ENCODE measurements at regions not wholly inside any gene's neighbourhood (a gene's known extent, or its start where the extent isn't known, plus 50 kb on each side); places are given as distances from the start of the nearest gene placed in this dataset.
A peak's percentile ranks its signal among the peaks of the same experiment; 100 is the strongest.

DNA sequence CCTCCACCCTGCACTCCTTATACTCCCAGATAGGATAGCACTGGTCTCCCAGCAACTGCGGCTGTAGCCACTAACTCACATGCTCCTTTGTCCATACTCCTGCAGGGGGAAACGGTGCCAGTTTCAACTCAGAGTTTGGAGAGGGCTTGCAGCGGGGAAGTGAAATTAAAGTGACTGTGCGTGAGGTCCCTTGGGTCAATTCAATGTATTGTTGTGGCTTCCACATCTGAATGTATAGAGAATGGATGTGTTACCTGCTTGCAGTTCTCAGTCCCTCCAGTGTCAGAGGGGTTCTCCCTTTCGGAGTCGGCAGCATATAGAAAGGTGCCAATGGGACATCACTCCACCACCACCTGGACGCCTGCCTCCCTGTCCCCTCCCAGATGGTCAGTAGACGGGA, 93.6 kb upstream of the CNKSR3 start:
- 33% methylated on average over 2 of the region's 8 CpGs for WGBS (ENCODE audit: insufficient coverage)
- H3K4me1 ChIP-seq (ENCODE audit: control insufficient read depth in 1 of 2, insufficient read depth in 2 of 2, low read length in 2 of 2): peaks cover 0 to 4% of the 10 kb centered on the region in 2 donors
- Mint-ChIP-seq H3K9me3 (peaks cover 0 to 3% (median 0%) of the 10 kb centered on the region in 7 donors), H3K4me1 (peaks cover 9% of the 10 kb centered on the region), H3K36me3 (no peaks in the 10 kb centered on the region), H3K27me3 (ENCODE audit: low read depth in 3 of 3) (peaks cover 2 to 5% (median 3%) of the 10 kb centered on the region in 3 donors), H3K27ac (no peak overlapping the region), H3K4me3 (peak overlapping the region in 1 of 2 donors; percentile 60)
- TF ChIP-seq, protein P1, sequence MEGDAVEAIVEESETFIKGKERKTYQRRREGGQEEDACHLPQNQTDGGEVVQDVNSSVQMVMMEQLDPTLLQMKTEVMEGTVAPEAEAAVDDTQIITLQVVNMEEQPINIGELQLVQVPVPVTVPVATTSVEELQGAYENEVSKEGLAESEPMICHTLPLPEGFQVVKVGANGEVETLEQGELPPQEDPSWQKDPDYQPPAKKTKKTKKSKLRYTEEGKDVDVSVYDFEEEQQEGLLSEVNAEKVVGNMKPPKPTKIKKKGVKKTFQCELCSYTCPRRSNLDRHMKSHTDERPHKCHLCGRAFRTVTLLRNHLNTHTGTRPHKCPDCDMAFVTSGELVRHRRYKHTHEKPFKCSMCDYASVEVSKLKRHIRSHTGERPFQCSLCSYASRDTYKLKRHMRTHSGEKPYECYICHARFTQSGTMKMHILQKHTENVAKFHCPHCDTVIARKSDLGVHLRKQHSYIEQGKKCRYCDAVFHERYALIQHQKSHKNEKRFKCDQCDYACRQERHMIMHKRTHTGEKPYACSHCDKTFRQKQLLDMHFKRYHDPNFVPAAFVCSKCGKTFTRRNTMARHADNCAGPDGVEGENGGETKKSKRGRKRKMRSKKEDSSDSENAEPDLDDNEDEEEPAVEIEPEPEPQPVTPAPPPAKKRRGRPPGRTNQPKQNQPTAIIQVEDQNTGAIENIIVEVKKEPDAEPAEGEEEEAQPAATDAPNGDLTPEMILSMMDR (IDR thresholded peaks at IDR 0.05): no peak
- H3K27ac ChIP-seq (ENCODE audit: low read depth in 1 of 2, low read length in 2 of 2): no peak overlapping the region
- H3K36me3 ChIP-seq (replicated peaks in 1 of 2; ENCODE audit: control insufficient read depth in 1 of 2, insufficient read depth in 2 of 2, low read length in 2 of 2): no peaks in the 10 kb centered on the region
- intact Hi-C loops (cut with micrococcal nuclease): no loop called here
- no peaks in the 10 kb centered on the region for H4K20me1 ChIP-seq (ENCODE audit: insufficient read depth, low read length)
- H3K79me2 ChIP-seq (ENCODE audit: insufficient read depth, low read length): no peaks in the 10 kb centered on the region
- DNase-seq: no peak
- no peaks in the 10 kb centered on the region for H3K27me3 ChIP-seq (ENCODE audit: control insufficient read depth in 2 of 2, insufficient read depth in 2 of 2, low read length in 2 of 2)
- H3K4me2 ChIP-seq (replicated peaks; ENCODE audit: extremely low read depth, low read length, poor library complexity, severe bottlenecking): no peak overlapping the region
- no peak overlapping the region for H3K4me3 ChIP-seq (replicated peaks in 1 of 3; ENCODE audit: low read depth in 2 of 3, low read length in 3 of 3)
- no peak overlapping the region for H3K9ac ChIP-seq (ENCODE audit: insufficient read depth, low read length, poor library complexity, severe bottlenecking)
- H3K9me3 ChIP-seq (replicated peaks in 1 of 2; ENCODE audit: control insufficient read depth in 1 of 2, insufficient read depth in 1 of 2, low read length in 2 of 2): no peaks in the 10 kb centered on the region
- H2AFZ ChIP-seq (ENCODE audit: insufficient read depth, low read depth, low read length, poor library complexity, severe bottlenecking): peak overlapping the region; percentile 39

DNA sequence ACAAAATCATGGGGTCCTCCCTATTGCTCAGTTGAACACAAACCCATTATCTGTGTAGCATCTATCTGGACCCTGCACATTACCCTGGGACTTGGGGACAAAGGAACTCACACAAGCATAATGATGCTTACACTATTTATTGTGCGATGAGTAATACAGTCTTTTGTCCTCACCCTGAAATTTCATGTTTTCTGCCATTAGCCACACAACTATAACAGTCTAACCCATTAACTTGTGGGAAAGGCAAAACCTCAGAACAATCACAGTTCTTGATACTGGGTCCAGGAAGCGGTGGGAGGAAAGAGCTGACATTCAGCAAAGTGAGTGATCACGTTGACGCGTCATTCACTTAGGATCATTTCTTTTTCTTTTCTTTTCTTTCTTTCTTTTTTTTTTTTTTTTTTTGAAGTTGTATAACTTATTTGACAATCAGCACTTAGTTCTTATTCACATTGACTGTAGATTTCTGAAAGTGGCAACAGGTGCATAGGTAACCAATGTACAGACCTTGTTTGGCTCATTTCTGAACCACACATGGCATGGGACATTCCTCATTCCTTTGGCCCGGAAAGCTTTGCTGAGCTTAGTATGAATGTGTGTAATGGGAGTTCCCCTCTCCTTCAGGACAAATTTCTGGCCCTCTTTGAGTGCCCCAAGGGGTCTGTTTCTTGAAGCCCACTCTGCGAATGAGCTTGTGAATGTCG, 94.8 kb upstream of the CNKSR3 start:
- WGBS (ENCODE audit: insufficient coverage): no CpG with 5 or more reads among the region's 8 CpGs
- H3K4me1 Mint-ChIP-seq: peaks cover 9% of the 10 kb centered on the region
- Histone ChIP-seq H3K27me3 (ENCODE audit: control insufficient read depth in 2 of 2, insufficient read depth in 2 of 2, low read length in 2 of 2) (no peaks in the 10 kb centered on the region), H3K27ac (ENCODE audit: low read depth in 1 of 2, low read length in 2 of 2) (no peak overlapping the region), H3K36me3 (replicated peaks in 1 of 2; ENCODE audit: control insufficient read depth in 1 of 2, insufficient read depth in 2 of 2, low read length in 2 of 2) (no peaks in the 10 kb centered on the region), H3K4me1 (ENCODE audit: control insufficient read depth in 1 of 2, insufficient read depth in 2 of 2, low read length in 2 of 2) (peaks cover 0 to 4% of the 10 kb centered on the region in 2 donors), H3K9me3 (replicated peaks in 1 of 2; ENCODE audit: control insufficient read depth in 1 of 2, insufficient read depth in 1 of 2, low read length in 2 of 2) (no peaks in the 10 kb centered on the region), H4K20me1 (ENCODE audit: insufficient read depth, low read length) (no peaks in the 10 kb centered on the region), H3K79me2 (ENCODE audit: insufficient read depth, low read length) (no peaks in the 10 kb centered on the region), H3K4me2 (replicated peaks; ENCODE audit: extremely low read depth, low read length, poor library complexity, severe bottlenecking) (no peak overlapping the region), H3K9ac (ENCODE audit: insufficient read depth, low read length, poor library complexity, severe bottlenecking) (no peak overlapping the region), H2AFZ (ENCODE audit: insufficient read depth, low read depth, low read length, poor library complexity, severe bottlenecking) (no peak overlapping the region), H3K4me3 (replicated peaks in 1 of 3; ENCODE audit: low read depth in 2 of 3, low read length in 3 of 3) (no peak overlapping the region)
- H3K27me3 Mint-ChIP-seq (ENCODE audit: low read depth in 3 of 3): peaks cover 2 to 5% (median 3%) of the 10 kb centered on the region in 3 donors
- TF ChIP-seq, protein P1 (IDR thresholded peaks at IDR 0.05): no peak
- intact Hi-C loops (cut with micrococcal nuclease): no loop called here
- H3K4me3 Mint-ChIP-seq: no peak overlapping the region
- peaks cover 0 to 3% (median 0%) of the 10 kb centered on the region in 7 donors for H3K9me3 Mint-ChIP-seq
- H3K27ac Mint-ChIP-seq: peak overlapping the region in 1 of 7 donors; percentile 61
- H3K36me3 Mint-ChIP-seq: no peaks in the 10 kb centered on the region
- DNase-seq: no peak
